ENCODE measurements at regions not wholly inside any gene's neighbourhood (a gene's known extent, or its start where the extent isn't known, plus 50 kb on each side); places are given as distances from the start of the nearest gene placed in this dataset.

DNA sequence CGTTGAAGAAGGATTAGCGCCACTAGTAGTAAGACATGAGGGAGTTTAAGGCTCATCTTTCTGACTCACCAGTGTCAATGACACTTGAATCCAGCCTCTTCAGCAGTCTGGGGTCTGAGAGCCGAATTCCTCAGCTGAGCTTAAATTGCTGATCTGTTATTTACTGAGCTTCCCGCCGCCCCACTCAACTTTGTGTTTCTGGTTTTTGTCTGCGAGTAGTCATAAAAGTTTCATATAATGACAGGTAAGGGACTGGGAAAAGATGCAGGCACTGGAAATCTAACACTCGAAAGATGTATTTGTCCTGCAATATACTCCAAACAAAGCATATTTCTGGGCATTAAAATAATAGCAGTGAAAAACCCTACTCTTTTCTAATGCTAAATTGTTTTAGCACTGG lies 51.2 kb upstream of the RELN start:
- POLR2A ChIA-PET: no interaction called here

DNA sequence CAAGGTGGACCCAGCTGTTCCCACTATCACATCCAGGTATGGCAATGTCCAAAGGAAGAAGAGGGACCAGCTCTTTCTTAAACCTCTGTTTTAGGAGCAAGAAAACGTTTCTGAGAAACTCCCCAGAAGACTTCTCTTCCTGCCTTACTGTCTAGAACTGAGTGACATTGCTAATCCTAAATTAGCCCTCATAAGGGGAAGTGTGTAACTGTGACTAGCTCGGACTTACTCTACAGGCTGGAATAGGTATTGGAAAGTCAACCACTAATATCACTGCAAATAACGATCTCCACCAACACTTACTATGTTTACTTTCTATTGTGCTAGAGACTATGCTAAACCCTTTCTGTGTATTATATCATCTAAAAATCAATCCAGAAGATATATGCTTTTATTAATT lies 49.9 kb upstream of the RELN start:
- TF ChIP-seq CTCF (IDR thresholded peaks at IDR 0.05): no peak
- Mint-ChIP-seq H3K27me3 (peaks cover 17% of the 10 kb centered on the region), H3K4me1 (ENCODE audit: low read depth) (no peaks in the 10 kb centered on the region)

More for the DNA sequence above, 51.2 kb upstream of the RELN start:
- no peak for TF ChIP-seq CTCF (IDR thresholded peaks at IDR 0.05)
- intact Hi-C loops (cut with micrococcal nuclease): no loop called here
- no peak overlapping the region for H3K27ac Mint-ChIP-seq
- H3K27me3 Mint-ChIP-seq: peaks cover 17% of the 10 kb centered on the region
- ATAC-seq (no peak), DNase-seq (no peak)
- no peaks in the 10 kb centered on the region for H3K4me1 Mint-ChIP-seq (ENCODE audit: low read depth)
- H3K4me3 Mint-ChIP-seq: no peak overlapping the region
- no peaks in the 10 kb centered on the region for H3K36me3 Mint-ChIP-seq (ENCODE audit: low read depth)
- CTCF ChIA-PET: no interaction called here
- H3K9me3 Mint-ChIP-seq: no peaks in the 10 kb centered on the region

More for the DNA sequence above, 49.9 kb upstream of the RELN start:
- DNase-seq: no peak
- H3K27ac Mint-ChIP-seq: no peak overlapping the region
- H3K9me3 Mint-ChIP-seq: no peaks in the 10 kb centered on the region
- ATAC-seq: no peak
- ChIA-PET POLR2A (no interaction called here), CTCF (no interaction called here)
- no peaks in the 10 kb centered on the region for H3K36me3 Mint-ChIP-seq (ENCODE audit: low read depth)
- no peak overlapping the region for H3K4me3 Mint-ChIP-seq
- intact Hi-C loops (cut with micrococcal nuclease): no loop called here
